Cardiac muscle cell (in vitro differentiated cells and primary cell): ENCODE measurements at regions not wholly inside any gene's neighbourhood (a gene's known extent, or its start where the extent isn't known, plus 50 kb on each side); places are given as distances from the start of the nearest gene placed in this dataset.

Source experiments
- DNase-seq, 2 donors: peaks; one replicate each; pipeline versions ENCODE4 v3.0.0 to v3.0.0-alpha.2; 2010 to 2017; ENCODE audit warnings: low read depth in 1 of 2, low spot score in 1 of 2
- H3K27ac ChIP-seq: fragments of 200-600 bp; sonication (generic); 2 replicates; pipeline ENCODE4 v1.5.1; 2016
- H3K27me3 ChIP-seq: fragments of 200-600 bp; sonication (generic); 2 replicates; pipeline ENCODE4 v1.6.0; 2016; ENCODE audit warnings: control low read depth
- H3K36me3 ChIP-seq: fragments of 200-600 bp; sonication (generic); 2 replicates; pipeline ENCODE4 v1.5.1; 2016; ENCODE audit warnings: control low read depth
- H3K4me1 ChIP-seq: fragments of 200-600 bp; sonication (generic); 2 replicates; pipeline ENCODE4 v1.8.1; 2017; ENCODE audit warnings: low read depth, mild to moderate bottlenecking, mixed run types
- H3K4me3 ChIP-seq: fragments of 200-600 bp; sonication (generic); 2 replicates; pipeline ENCODE4 v1.5.1; 2016; ENCODE audit warnings: mild to moderate bottlenecking
- H3K9me3 ChIP-seq: fragments of 200-600 bp; sonication (generic); 2 replicates; pipeline ENCODE4 v1.5.1; 2017; ENCODE audit warnings: low read depth, mild to moderate bottlenecking, control low read depth
- CTCF ChIP-seq: IDR thresholded peaks from 2 replicates; pipeline ENCODE4 v1.5.1; 2012; ENCODE audit warnings: low read depth, mild to moderate bottlenecking, low read length

GRCh38 chr4:18803781-18804180 lies 782.2 kb upstream of the LCORL start:
- H3K9me3 ChIP-seq = no peaks in the 10 kb centered on the region
- no peaks in the 10 kb centered on the region for H3K27me3 ChIP-seq
- DNase-seq = no peak
- no peaks in the 10 kb centered on the region for H3K4me1 ChIP-seq
- H3K4me3 ChIP-seq = no peak overlapping the region
- no peak for TF ChIP-seq CTCF
- H3K27ac ChIP-seq = no peak overlapping the region
- no peaks in the 10 kb centered on the region for H3K36me3 ChIP-seq

GRCh38 chr4:18798123-18798522 lies 776.6 kb upstream of the LCORL start:
- Histone ChIP-seq H3K27me3 (no peaks in the 10 kb centered on the region), H3K4me1 (no peaks in the 10 kb centered on the region), H3K4me3 (no peak overlapping the region), H3K27ac (no peak overlapping the region), H3K36me3 (no peaks in the 10 kb centered on the region), H3K9me3 (no peaks in the 10 kb centered on the region)
- TF ChIP-seq CTCF = no peak
- DNase-seq = no peak

- H3K27ac ChIP-seq = no peak overlapping the region
- H3K36me3 ChIP-seq = no peaks in the 10 kb centered on the region
- no peaks in the 10 kb centered on the region for H3K4me1 ChIP-seq
- no peaks in the 10 kb centered on the region for H3K27me3 ChIP-seq
- TF ChIP-seq CTCF = no peak
- H3K4me3 ChIP-seq = no peak overlapping the region
- DNase-seq = no peak
- H3K9me3 ChIP-seq = no peaks in the 10 kb centered on the region
Observed at GRCh38 chr4:18795794-18796193, 774.2 kb upstream of the LCORL start.

GRCh38 chr4:18777190-18777930 lies 755.8 kb upstream of the LCORL start:
- Histone ChIP-seq H3K27ac (no peak overlapping the region), H3K4me3 (no peak overlapping the region), H3K4me1 (no peaks in the 10 kb centered on the region), H3K36me3 (no peaks in the 10 kb centered on the region), H3K9me3 (peaks cover 5% of the 10 kb centered on the region), H3K27me3 (no peaks in the 10 kb centered on the region)
- TF ChIP-seq CTCF = no peak
- no peak for DNase-seq

DNA sequence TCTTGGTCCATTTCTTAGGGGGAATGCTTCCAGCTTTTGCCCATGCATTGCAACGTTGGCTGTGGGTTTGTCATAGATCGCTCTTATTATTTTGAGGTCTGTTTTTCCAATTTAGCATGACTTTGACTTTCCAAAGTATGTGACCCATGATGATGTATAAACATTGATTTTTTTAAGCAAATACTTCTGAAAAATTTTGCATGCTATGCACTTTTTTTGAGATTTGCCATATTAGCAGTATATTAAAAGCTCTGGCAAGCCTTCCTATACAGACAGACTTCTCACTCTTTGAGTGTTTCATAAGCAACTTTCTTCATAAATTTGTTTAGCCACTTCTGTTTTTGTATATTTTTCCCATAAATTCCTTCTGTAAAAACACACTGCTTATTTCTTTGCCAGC lies 746.4 kb upstream of the LCORL start:
- no peak for TF ChIP-seq CTCF
- Histone ChIP-seq H3K36me3 (no peaks in the 10 kb centered on the region), H3K9me3 (no peaks in the 10 kb centered on the region), H3K27ac (no peak overlapping the region), H3K4me1 (no peaks in the 10 kb centered on the region), H3K27me3 (no peaks in the 10 kb centered on the region), H3K4me3 (no peak overlapping the region)
- DNase-seq = no peak
